ENCODE measurements at regions not wholly inside any gene's neighbourhood (a gene's known extent, or its start where the extent isn't known, plus 50 kb on each side); places are given as distances from the start of the nearest gene placed in this dataset.

- DNase-seq = peak; percentile 30
Measured at GRCh38 chr21:38159355-38159754, 97.4 kb upstream of the KCNJ15 start.

- DNase-seq = no peak
Measured at GRCh38 chr21:38165466-38166172, 91.2 kb upstream of the KCNJ15 start.

GRCh38 chr21:38166173-38166535 lies 90.6 kb upstream of the KCNJ15 start:
- no peak for DNase-seq

- DNase-seq = no peak
Measured at GRCh38 chr21:38167345-38167744, 89.4 kb upstream of the KCNJ15 start.

- no peak for DNase-seq
Measured at GRCh38 chr21:38170283-38170682, 86.5 kb upstream of the KCNJ15 start.

GRCh38 chr21:38170704-38171682 lies 85.8 kb upstream of the KCNJ15 start:
- no peak for DNase-seq

GRCh38 chr21:38171723-38172344 lies 85.0 kb upstream of the KCNJ15 start:
- DNase-seq = no peak

GRCh38 chr21:38173276-38174035 lies 83.3 kb upstream of the KCNJ15 start:
- no peak for DNase-seq

GRCh38 chr21:38175306-38175705 lies 81.5 kb upstream of the KCNJ15 start:
- DNase-seq = no peak

GRCh38 chr21:38177919-38178652 lies 78.7 kb upstream of the KCNJ15 start:
- no peak for DNase-seq

- DNase-seq = no peak
Measured at GRCh38 chr21:38178653-38179470, 77.9 kb upstream of the KCNJ15 start.

- no peak for DNase-seq
Measured at GRCh38 chr21:38179511-38179910, 77.3 kb upstream of the KCNJ15 start.

- no peak for DNase-seq
Measured at GRCh38 chr21:38181096-38181495, 75.7 kb upstream of the KCNJ15 start.

GRCh38 chr21:38182370-38182985 lies 74.3 kb upstream of the KCNJ15 start:
- no peak for DNase-seq

- DNase-seq = no peak
Measured at GRCh38 chr21:38183961-38184360, 72.8 kb upstream of the KCNJ15 start.

GRCh38 chr21:38186661-38187270 lies 70.0 kb upstream of the KCNJ15 start:
- no peak for DNase-seq

- DNase-seq = no peak
Measured at GRCh38 chr21:38188037-38188436, 68.8 kb upstream of the KCNJ15 start.

- DNase-seq = no peak
Measured at GRCh38 chr21:38196036-38196435, 60.8 kb upstream of the KCNJ15 start.

- no peak for DNase-seq
Measured at GRCh38 chr21:38202811-38203210, 54.0 kb upstream of the KCNJ15 start.

GRCh38 chr21:38203229-38203628 lies 53.6 kb upstream of the KCNJ15 start:
- no peak for DNase-seq

Data from activated CD8-positive, alpha-beta memory T cell treated with anti-CD3 and anti-CD28 coated beads, Interleukin-2, amount 50 U/mL, for 4 hours (primary cell).